Activated CD8-positive, alpha-beta memory T cell treated with anti-CD3 and anti-CD28 coated beads for 1 hour (primary cell): ENCODE measurements at regions not wholly inside any gene's neighbourhood (a gene's known extent, or its start where the extent isn't known, plus 50 kb on each side); places are given as distances from the start of the nearest gene placed in this dataset.
"Not testable (repeated sequence)": the region's sequence is repeated elsewhere in the genome, so short reads cannot be mapped to it uniquely, and the experiment has no call there.

Experiments
- DNase-seq, 2 donors: peaks; one replicate each; pipeline ENCODE4 v3.0.0-alpha.2; 2020; ENCODE audit warnings: low read depth in 1 of 2; ENCODE audit errors: extremely low read depth in 1 of 2

GRCh38 chr22:25504017-25504416 is 60.5 kb upstream of the GRK3 start:
- not testable (repeated sequence) for DNase-seq

GRCh38 chr22:25508161-25508560 is 56.3 kb upstream of the GRK3 start:
- no peak for DNase-seq

GRCh38 chr22:25508761-25509321 is 55.6 kb upstream of the GRK3 start:
- DNase-seq: no peak

DNA sequence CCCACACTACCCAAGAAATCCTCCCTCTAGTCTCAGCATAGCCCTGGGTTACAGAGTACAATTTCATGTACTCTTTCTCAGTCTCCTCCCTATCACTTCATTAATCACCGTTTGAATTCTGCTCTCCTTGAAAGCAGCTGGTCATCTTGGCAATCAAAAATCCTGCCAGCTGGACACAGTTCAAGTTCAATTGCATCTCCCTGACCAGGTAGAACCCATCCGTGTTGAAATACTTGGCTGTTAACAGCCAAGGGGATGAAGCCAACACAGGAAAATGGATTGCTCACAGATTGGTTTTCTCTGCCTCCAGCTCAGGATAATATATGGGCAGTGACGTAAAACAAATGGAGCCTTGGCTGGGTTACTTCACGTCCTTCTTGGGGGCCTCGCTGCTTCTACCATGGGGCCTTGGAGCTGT is 55.1 kb upstream of the GRK3 start:
- DNase-seq: no peak

DNA sequence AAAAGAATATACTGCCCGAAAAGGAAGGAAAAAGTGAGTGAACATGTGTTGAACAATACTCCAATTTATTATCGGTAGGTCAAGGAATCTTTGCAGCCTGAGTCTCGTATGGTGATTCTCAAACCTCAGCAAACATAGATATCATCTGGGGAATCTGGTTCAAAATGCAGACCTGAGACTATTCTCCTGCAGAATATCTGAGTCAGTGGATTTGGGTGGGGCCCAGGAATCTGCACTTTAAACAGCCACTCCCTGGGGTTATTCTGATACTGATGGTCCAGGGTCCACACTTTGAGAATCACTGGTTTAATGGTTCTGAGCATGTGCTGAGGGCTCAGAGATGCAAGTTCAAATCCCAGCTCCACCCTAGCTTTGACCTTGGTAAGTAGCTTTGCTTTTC is 53.6 kb upstream of the GRK3 start:
- DNase-seq: no peak

GRCh38 chr22:25511725-25512124 is 52.8 kb upstream of the GRK3 start:
- no peak for DNase-seq

- DNase-seq: no peak
Measured at GRCh38 chr22:25514436-25515180, 49.9 kb upstream of the GRK3 start.
